MM.1S (cell line): ENCODE measurements at regions not wholly inside any gene's neighbourhood (a gene's known extent, or its start where the extent isn't known, plus 50 kb on each side); places are given as distances from the start of the nearest gene placed in this dataset.

ENCODE experiments used
- DNase-seq: peaks from one replicate; pipeline ENCODE4 v3.0.0-alpha.2; 2015
- H2AFZ ChIP-seq: fragments of 300-600 bp; sonication (generic); 2 replicates; pipeline ENCODE4 v1.6.0; 2016; ENCODE audit warnings: antibody characterized with exemption, low read length
- H3F3A ChIP-seq: fragments of 300-600 bp; sonication (generic); 2 replicates; pipeline ENCODE4 v1.6.1; 2016; ENCODE audit warnings: mild to moderate bottlenecking, antibody characterized with exemption, low read length, moderate library complexity, mixed read lengths; ENCODE audit not compliant: insufficient read depth
- H3K27ac ChIP-seq: fragments of 300-600 bp; sonication (generic); 2 replicates; pipeline ENCODE4 v1.5.1; 2016; ENCODE audit warnings: mild to moderate bottlenecking, low read length
- H3K27me3 ChIP-seq: fragments of 300-600 bp; sonication (generic); replicated peaks from 2 replicates; pipeline ENCODE4 v1.6.0; 2016; ENCODE audit warnings: low read length; ENCODE audit not compliant: insufficient read depth
- H3K36me3 ChIP-seq: fragments of 300-600 bp; sonication (generic); replicated peaks from 2 replicates; pipeline ENCODE4 v1.6.1; 2016; ENCODE audit warnings: mild to moderate bottlenecking, low read length, mixed read lengths; ENCODE audit not compliant: insufficient read depth
- H3K4me1 ChIP-seq: fragments of 300-600 bp; sonication (generic); 2 replicates; pipeline ENCODE4 v1.6.1; 2016; ENCODE audit warnings: low read length, mixed read lengths
- H3K4me2 ChIP-seq: fragments of 300-600 bp; sonication (generic); 2 replicates; pipeline ENCODE4 v1.6.0; 2016; ENCODE audit warnings: low read depth, low read length
- H3K4me3 ChIP-seq: fragments of 300-600 bp; sonication (generic); 2 replicates; pipeline ENCODE4 v1.5.1; 2016; ENCODE audit warnings: low read length, mixed read lengths
- H3K79me2 ChIP-seq: fragments of 300-600 bp; sonication (generic); 2 replicates; pipeline ENCODE4 v1.6.1; 2016; ENCODE audit warnings: mixed run types, low read length, mixed read lengths
- H3K9ac ChIP-seq: fragments of 300-600 bp; sonication (generic); 2 replicates; pipeline ENCODE4 v1.6.1; 2016; ENCODE audit warnings: low read length, mixed read lengths
- H3K9me2 ChIP-seq: fragments of 300-600 bp; sonication (generic); replicated peaks from 2 replicates; pipeline ENCODE4 v1.6.1; 2016; ENCODE audit warnings: mild to moderate bottlenecking, low read length, mixed read lengths; ENCODE audit not compliant: insufficient read depth
- H3K9me3 ChIP-seq: fragments of 300-600 bp; sonication (generic); replicated peaks from 2 replicates; pipeline ENCODE4 v1.6.1; 2016; ENCODE audit warnings: mild to moderate bottlenecking, low read length, mixed read lengths; ENCODE audit not compliant: insufficient read depth
- H4K20me1 ChIP-seq: fragments of 300-600 bp; sonication (generic); 2 replicates; pipeline ENCODE4 v1.6.1; 2016; ENCODE audit warnings: mild to moderate bottlenecking, low read length, moderate library complexity, mixed read lengths; ENCODE audit not compliant: insufficient read depth
- EZH2 ChIP-seq: fragments of 300-600 bp; sonication (generic); optimal IDR thresholded peaks from 2 replicates; pipeline ENCODE3; 2017; ENCODE audit warnings: low read depth, mild to moderate bottlenecking, antibody characterized with exemption, low read length, mixed read lengths
- EZH2phosphoT487 ChIP-seq: fragments of 300-600 bp; sonication (generic); IDR thresholded peaks from 2 replicates; pipeline ENCODE4 v1.6.1; 2018; ENCODE audit warnings: antibody characterized with exemption, low read length
- TF ChIP-seq, protein P1 (sequence below): fragments of 300-600 bp; sonication (generic); IDR thresholded peaks from 2 replicates; pipeline ENCODE4 v1.5.1; 2016; ENCODE audit warnings: antibody characterized with exemption, low read length, mixed read lengths

DNA sequence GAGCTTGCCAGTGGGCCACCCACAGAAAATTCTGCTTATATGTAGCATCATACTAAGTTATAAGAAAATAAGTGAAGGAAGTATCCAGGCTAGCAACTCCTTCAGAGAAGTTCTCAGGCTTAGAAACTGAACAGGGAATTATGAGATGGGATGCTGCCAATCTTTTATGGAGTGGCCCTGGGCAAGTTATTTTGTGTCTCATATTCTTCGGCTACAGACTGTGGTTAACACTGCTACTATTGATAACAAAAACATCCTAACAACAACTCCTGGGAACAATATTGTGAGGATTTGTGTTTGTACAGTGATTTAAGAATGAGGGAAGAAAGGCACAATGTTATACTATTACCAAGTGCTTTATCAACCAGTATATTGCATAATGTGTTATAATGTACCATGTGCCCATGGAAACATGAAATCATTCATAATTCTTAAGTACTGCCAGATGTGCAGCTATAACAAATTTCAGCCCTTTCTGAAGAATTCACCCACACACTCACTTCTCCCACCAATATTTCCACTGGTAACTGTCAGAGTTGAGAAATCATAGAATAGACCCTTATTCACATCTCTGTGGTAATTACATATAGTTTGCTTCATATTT is 113.3 kb upstream of the SOX5 start:
- Histone ChIP-seq H2AFZ (no peak overlapping the region), H3K36me3 (no peaks in the 10 kb centered on the region), H3K27ac (no peak overlapping the region), H3K27me3 (no peaks in the 10 kb centered on the region), H3K79me2 (no peaks in the 10 kb centered on the region), H3K4me2 (no peak overlapping the region), H3F3A (no peaks in the 10 kb centered on the region), H3K9me2 (no peaks in the 10 kb centered on the region), H3K4me1 (no peaks in the 10 kb centered on the region), H3K9me3 (no peaks in the 10 kb centered on the region), H4K20me1 (no peaks in the 10 kb centered on the region), H3K4me3 (no peak overlapping the region), H3K9ac (no peak overlapping the region)
- DNase-seq = no peak
- no peak for TF ChIP-seq EZH2phosphoT487
- TF ChIP-seq, protein P1, sequence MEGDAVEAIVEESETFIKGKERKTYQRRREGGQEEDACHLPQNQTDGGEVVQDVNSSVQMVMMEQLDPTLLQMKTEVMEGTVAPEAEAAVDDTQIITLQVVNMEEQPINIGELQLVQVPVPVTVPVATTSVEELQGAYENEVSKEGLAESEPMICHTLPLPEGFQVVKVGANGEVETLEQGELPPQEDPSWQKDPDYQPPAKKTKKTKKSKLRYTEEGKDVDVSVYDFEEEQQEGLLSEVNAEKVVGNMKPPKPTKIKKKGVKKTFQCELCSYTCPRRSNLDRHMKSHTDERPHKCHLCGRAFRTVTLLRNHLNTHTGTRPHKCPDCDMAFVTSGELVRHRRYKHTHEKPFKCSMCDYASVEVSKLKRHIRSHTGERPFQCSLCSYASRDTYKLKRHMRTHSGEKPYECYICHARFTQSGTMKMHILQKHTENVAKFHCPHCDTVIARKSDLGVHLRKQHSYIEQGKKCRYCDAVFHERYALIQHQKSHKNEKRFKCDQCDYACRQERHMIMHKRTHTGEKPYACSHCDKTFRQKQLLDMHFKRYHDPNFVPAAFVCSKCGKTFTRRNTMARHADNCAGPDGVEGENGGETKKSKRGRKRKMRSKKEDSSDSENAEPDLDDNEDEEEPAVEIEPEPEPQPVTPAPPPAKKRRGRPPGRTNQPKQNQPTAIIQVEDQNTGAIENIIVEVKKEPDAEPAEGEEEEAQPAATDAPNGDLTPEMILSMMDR = no peak
- no peak for TF ChIP-seq EZH2

DNA sequence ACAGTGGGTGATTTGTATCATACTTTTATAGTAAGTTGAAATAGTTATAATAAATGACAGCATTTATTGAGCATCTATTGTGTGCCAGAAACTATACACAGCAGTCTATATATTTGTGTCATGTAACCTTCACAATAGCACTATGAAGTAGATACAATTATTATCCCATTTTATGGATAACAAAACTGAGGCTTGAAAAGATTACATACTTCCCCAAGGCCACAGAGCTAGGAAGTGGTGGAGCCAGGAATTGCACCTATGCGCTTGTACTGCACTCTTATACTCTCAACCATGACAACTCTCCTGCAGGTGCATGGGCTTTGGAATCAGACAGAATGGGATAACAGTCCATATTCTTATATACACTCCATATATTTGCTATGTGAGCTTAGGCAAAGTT is 110.6 kb upstream of the SOX5 start:
- H3K4me1 ChIP-seq = no peaks in the 10 kb centered on the region
- H3K4me2 ChIP-seq = no peak overlapping the region
- no peak overlapping the region for H3K9ac ChIP-seq
- H3K9me3 ChIP-seq = no peaks in the 10 kb centered on the region
- H3F3A ChIP-seq = no peaks in the 10 kb centered on the region
- no peak for DNase-seq
- H3K27ac ChIP-seq = no peak overlapping the region
- no peaks in the 10 kb centered on the region for H3K27me3 ChIP-seq
- no peaks in the 10 kb centered on the region for H3K79me2 ChIP-seq
- H3K36me3 ChIP-seq = no peaks in the 10 kb centered on the region
- no peak overlapping the region for H2AFZ ChIP-seq
- no peak overlapping the region for H3K4me3 ChIP-seq
- TF ChIP-seq, protein P1 = no peak
- TF ChIP-seq EZH2 (no peak), EZH2phosphoT487 (no peak)
- H3K9me2 ChIP-seq = no peaks in the 10 kb centered on the region
- no peaks in the 10 kb centered on the region for H4K20me1 ChIP-seq

DNA sequence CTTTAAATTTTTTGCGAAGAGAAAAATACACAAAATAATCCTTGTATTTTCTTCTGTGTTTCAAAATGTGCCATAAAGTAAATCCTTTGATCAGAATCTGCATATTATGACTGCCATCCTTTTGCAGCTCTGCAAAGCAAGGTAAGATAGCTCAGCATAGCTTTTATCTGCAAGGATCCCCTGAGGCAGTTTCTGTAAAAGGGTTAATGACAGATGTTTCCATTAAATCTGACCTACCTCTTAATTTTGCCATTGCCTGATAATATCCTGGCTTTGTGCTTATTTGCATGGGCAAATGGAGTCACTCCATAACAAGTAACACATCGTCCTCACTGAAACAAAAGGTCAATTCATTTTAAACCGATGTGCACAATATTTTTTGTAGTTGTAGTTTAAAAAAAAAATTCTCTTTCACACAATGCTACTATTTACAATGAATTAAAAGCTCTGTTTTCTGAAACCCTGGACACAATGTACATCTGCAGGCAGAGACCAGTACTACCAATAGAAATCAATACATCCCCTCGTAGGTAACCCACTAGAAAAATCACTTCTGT is 108.5 kb upstream of the SOX5 start:
- Histone ChIP-seq H2AFZ (no peak overlapping the region), H3F3A (no peaks in the 10 kb centered on the region), H3K9me3 (no peaks in the 10 kb centered on the region), H3K4me3 (no peak overlapping the region), H3K4me1 (no peaks in the 10 kb centered on the region), H3K79me2 (no peaks in the 10 kb centered on the region), H3K4me2 (no peak overlapping the region), H3K9me2 (no peaks in the 10 kb centered on the region), H3K9ac (no peak overlapping the region), H3K27ac (no peak overlapping the region), H4K20me1 (no peaks in the 10 kb centered on the region), H3K36me3 (no peaks in the 10 kb centered on the region), H3K27me3 (no peaks in the 10 kb centered on the region)
- no peak for DNase-seq
- no peak for TF ChIP-seq EZH2phosphoT487
- TF ChIP-seq, protein P1 = no peak
- TF ChIP-seq EZH2 = no peak
